UCSD-AML1 (cell line): ENCODE measurements at regions not wholly inside any gene's neighbourhood (a gene's known extent, or its start where the extent isn't known, plus 50 kb on each side); places are given as distances from the start of the nearest gene placed in this dataset.

Experiments used
- DNase-seq: peaks from one replicate; lab custom pipeline; 2025; ENCODE audit not compliant: unreplicated experiment; lab: John Stamatoyannopoulos, UW

- peak; percentile 51 for DNase-seq
Observed at GRCh38 chr5:10876006-10876744, 115.1 kb upstream of the DAP start.

- no peak for DNase-seq
Observed at GRCh38 chr5:10875201-10875768, 114.3 kb upstream of the DAP start.

- no peak for DNase-seq
Observed at GRCh38 chr5:10874541-10874940, 113.5 kb upstream of the DAP start.

- no peak for DNase-seq
Observed at GRCh38 chr5:10870791-10871190, 109.8 kb upstream of the DAP start.

- DNase-seq, result no peak
Observed at GRCh38 chr5:10868956-10869355, 107.9 kb upstream of the DAP start.

GRCh38 chr5:10867389-10868303, 106.6 kb upstream of the DAP start:
- no peak for DNase-seq

GRCh38 chr5:10866913-10867312, 105.9 kb upstream of the DAP start:
- DNase-seq, result no peak

GRCh38 chr5:10863763-10864383, 102.8 kb upstream of the DAP start:
- peak; percentile 63 for DNase-seq

- DNase-seq, result no peak
Observed at GRCh38 chr5:10862085-10862484, 101.1 kb upstream of the DAP start.

GRCh38 chr5:10861423-10861790, 100.4 kb upstream of the DAP start:
- no peak for DNase-seq

- DNase-seq, result no peak
Observed at GRCh38 chr5:10860645-10861422, 99.8 kb upstream of the DAP start.

- DNase-seq, result no peak
Observed at GRCh38 chr5:10860196-10860543, 99.1 kb upstream of the DAP start.

GRCh38 chr5:10859393-10860195, 98.6 kb upstream of the DAP start:
- no peak for DNase-seq

GRCh38 chr5:10858945-10859344, 97.9 kb upstream of the DAP start:
- DNase-seq, result no peak

- no peak for DNase-seq
Observed at GRCh38 chr5:10858307-10858706, 97.3 kb upstream of the DAP start.

GRCh38 chr5:10857338-10857733, 96.3 kb upstream of the DAP start:
- DNase-seq, result no peak

- DNase-seq, result peak; percentile 53
Observed at GRCh38 chr5:10856683-10857337, 95.8 kb upstream of the DAP start.

GRCh38 chr5:10856071-10856470, 95.0 kb upstream of the DAP start:
- DNase-seq, result no peak

GRCh38 chr5:10854506-10855277, 93.7 kb upstream of the DAP start:
- DNase-seq, result peak; percentile 80
